CD4-positive, alpha-beta T cell treated with Interleukin-21 for 1 hour (primary cell): ENCODE measurements at regions not wholly inside any gene's neighbourhood (a gene's known extent, or its start where the extent isn't known, plus 50 kb on each side); places are given as distances from the start of the nearest gene placed in this dataset.
"Not testable (repeated sequence)": the region's sequence is repeated elsewhere in the genome, so short reads cannot be mapped to it uniquely, and the experiment has no call there.

Experiments used
- DNase-seq: peaks from one replicate; pipeline ENCODE4 v3.0.0-alpha.2; 2020

- no peak for DNase-seq
These were observed 208.5 kb upstream of the PLPPR1 start for GRCh38 chr9:100819980-100820379.

DNA sequence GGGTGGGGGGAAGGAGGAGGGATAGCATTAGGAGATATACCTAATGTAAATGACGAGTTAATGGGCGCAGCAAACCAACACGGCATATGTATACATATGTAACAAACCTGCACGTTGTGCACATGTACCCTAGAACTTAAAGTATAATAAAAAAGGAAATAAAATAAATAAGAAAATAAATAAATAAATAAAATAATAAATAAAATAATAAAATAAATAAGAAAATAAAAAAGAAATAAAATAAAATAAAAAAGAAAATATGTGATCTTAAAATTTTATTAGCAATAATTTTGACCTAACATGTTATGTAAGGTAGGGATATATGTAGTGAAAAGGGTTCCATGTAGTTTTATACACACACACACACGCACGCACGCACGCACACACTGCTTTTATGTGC lies 195.5 kb upstream of the PLPPR1 start:
- DNase-seq = not testable (repeated sequence)

DNA sequence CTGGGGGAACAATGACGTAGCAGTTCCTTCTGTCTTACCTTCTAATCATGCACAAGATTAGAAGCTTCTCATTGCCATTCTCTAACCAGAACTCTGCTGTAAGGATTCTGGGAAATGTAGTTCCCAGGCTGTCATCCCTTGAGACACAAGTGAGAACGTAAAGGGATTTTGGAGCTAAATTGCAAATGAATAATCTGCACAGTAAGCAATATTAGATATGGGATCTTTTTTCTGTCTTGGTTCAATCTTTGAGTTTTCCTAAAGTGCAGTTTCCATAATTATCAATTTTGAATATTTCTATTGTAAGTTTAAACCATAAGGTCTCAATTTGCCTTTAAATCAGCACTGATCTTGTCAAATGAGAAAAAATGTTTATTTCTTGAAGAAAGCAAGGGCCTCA lies 189.7 kb upstream of the PLPPR1 start:
- no peak for DNase-seq

GRCh38 chr9:100848726-100849125 lies 179.8 kb upstream of the PLPPR1 start:
- no peak for DNase-seq

GRCh38 chr9:100852088-100852487 lies 176.4 kb upstream of the PLPPR1 start:
- no peak for DNase-seq

DNA sequence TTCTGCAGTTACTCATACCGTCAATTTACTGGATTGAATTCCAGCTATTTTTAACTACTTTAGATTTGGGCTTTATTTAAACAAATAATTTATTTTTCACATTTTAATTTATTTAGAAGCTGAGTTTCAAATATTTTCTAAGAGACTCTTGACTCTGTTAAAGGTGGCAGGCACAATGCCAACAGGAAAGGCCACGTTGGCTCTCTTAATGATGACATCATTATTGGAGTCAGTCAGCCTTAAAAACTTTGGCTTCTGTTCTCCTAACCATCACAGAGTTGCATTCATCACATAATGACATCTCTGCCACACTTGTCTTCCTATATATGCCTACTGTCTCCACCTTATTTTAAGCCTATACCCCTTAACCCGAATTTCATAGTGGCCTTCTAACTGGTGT lies 172.3 kb upstream of the PLPPR1 start:
- no peak for DNase-seq

DNA sequence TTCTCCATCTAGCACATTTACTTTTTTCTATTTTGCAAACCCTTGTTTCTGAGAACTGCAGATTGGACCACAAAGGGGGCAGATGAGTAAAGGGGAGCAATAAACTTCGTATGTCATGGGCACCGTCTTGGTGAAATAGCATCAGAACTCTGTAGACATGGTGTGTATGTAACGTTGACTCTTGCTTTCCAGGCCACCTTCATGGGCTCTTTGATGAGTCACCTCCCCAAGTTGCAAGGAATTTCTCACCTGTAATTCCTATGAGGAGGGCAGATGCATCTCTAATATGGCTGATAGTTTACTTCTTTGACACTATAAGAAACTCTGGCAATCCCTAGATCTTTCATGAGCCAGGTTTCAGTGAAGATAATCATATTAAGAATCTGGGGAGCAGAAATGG lies 163.4 kb upstream of the PLPPR1 start:
- no peak for DNase-seq

- DNase-seq = no peak
These were observed 162.9 kb upstream of the PLPPR1 start for GRCh38 chr9:100865648-100866047.

DNA sequence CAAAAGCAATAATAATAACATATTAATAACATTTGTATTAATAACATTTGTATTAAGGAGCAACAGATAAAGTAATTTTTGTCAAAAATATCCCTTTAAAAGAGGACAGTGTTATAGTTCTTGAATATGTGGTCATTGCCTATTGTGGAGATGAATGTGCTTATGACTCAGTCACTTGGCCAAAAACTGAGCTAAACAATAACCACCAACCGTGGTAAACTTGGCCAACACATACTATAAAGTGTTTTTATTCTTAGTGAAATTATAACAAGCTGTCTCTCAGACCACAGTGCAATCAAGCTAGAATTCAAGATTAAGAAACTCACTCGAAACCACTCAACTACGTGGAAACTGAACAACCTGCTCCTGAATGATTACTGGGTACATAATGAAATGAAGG lies 159.2 kb upstream of the PLPPR1 start:
- no peak for DNase-seq

DNA sequence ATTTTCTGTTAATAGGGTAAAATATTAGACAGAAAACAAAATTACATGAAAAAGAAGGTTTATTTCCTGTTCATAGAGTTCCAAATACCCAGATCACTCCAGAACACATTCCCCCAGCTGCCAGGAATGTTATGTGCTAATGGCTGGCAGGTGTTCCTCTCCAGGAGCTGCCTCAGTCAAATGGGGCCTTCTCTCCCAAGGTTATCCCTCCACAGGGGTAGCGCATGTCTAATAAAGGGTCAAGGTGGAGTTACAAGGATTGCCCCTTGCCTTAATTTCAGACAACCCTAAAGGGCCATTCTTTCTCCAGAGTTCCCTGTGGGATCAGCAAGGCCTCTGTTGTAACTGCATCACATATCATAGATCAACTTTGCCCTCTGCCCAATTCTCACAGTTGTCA lies 148.6 kb upstream of the PLPPR1 start:
- DNase-seq = no peak

DNA sequence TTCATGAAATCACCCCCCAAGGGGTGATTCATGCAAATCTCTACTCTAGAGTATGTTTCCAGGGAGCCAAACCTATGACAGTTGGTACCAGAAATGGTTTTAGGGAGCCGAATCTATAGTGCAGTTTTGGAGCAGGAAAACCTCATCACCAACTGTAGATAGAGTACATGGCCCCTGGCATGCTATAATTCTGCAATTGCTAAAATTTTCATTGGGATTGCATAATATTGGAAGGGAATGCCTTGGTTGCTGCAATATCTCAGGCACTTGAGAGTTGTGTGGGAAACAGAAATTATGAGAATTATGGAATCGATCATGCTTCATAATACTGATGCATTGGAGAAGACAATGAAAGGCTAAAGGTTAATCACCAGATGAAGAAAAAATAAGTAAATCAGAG lies 148.2 kb upstream of the PLPPR1 start:
- no peak for DNase-seq

DNA sequence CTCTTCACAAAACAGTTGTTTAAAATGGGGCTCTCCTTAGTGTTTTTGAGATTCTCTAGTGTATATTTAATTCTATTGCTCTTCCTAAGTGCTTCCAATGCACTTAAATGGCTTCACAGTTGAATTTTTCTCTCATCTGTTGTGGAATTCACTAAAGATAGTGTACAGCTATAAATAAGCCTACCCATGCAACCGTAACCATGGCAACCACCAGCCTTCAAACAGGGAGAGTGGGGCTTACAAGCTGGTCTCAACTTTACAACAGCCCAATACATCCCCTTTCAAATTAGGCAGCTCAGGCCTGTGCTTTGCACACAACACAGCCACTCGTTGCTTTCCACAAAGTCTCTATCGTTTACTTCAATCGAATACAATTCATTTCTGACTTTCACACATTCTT lies 144.0 kb upstream of the PLPPR1 start:
- no peak for DNase-seq

- no peak for DNase-seq
These were observed 138.2 kb upstream of the PLPPR1 start for GRCh38 chr9:100890321-100890720.

DNA sequence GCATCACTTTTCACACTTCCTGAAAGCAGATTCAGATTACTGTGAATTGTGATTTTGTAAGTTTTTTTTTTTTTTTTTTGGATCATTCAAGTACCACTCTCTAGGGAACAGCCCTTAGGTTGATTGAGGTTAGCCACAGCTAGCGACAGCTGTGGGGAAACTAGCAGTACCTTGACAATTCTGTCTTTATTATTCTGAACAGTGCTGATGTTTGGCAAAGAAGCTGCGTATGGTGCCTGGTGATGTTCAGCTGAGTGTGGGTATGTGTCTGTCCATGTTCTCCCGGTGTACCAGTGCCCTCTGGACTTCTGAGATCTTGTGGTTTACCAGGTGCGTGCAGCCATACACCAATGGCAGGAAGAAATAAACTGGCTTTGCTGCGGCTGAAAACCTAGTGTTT lies 117.3 kb upstream of the PLPPR1 start:
- no peak for DNase-seq

GRCh38 chr9:100913257-100913656 lies 115.3 kb upstream of the PLPPR1 start:
- DNase-seq = no peak

- DNase-seq = no peak
These were observed 114.3 kb upstream of the PLPPR1 start for GRCh38 chr9:100914266-100914665.

DNA sequence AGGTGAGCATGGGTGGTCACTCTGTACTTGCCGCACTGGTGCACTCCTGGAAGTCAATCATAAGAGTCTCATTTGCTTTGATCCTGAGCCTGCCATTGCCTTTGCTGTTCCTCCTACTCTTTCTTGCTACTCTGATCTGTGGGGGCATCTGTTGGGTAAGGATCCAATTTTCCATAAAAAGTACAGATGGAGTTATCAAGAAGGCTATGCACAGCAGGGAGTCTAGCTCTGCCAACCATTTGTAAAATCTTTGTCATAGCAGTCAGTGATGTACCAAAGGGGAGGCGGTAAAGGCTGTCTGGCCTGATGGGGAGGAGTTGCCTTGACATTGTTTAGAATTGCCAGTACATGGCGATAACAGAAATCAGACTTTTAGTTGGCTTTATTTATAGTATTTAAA lies 109.0 kb upstream of the PLPPR1 start:
- DNase-seq = no peak

DNA sequence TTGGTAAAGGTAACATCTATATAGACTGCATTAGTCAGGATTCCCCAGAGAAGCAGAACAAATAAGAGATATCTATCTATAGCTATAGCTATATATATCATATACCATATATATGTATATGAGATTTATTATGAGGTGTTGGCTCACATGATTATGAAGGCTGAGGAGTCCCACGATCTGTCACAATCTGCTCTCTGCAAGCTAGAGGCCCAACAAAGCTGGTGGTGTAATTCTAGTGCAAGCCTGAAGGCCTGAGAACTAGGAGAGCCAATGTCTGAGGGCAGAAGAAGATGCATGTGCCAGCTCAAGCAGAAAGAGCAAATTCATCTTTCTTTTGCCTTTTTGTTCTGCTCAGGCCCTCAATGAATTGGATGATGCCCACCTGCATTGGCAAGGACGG lies 102.2 kb upstream of the PLPPR1 start:
- DNase-seq = no peak

DNA sequence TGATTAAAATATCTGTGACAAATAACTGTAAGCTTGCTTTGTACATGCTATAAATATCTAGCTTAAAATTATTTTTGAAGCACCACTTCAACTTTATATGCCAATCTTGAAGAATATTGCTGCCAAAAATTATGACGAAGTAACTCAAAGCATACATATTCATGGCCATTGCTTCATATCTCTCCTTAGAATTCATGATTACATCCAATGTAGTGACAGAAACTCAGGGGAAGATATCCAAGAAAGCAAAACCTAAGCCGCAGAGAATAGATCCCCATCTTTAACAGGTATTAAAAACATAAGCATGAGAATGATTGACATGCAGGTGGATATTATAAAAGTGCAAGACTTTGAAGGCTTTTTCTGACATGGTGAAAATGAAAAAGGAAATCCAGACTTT lies 100.8 kb upstream of the PLPPR1 start:
- no peak for DNase-seq

DNA sequence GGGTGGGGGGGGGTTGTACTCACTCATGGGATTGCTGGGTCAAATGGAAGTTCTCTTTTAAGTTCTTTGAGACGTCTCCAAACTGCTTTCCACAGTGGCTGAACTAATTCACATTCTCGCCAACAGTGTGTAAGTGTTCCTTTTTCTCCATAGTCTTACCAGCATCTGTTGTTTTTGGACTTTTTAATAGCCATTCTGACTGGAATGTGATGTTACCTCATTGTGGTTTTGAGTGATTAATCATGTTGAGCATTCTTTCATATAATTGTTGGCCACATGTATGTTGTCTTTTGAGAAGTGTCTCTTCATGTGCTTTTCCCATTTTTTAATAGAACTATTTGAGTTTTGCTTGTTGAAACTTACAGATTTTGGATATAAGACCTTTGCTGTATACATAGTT lies 94.9 kb upstream of the PLPPR1 start:
- DNase-seq = no peak

GRCh38 chr9:100937382-100937781 lies 91.1 kb upstream of the PLPPR1 start:
- DNase-seq = no peak

- DNase-seq = no peak
These were observed 90.0 kb upstream of the PLPPR1 start for GRCh38 chr9:100938507-100938906.

DNA sequence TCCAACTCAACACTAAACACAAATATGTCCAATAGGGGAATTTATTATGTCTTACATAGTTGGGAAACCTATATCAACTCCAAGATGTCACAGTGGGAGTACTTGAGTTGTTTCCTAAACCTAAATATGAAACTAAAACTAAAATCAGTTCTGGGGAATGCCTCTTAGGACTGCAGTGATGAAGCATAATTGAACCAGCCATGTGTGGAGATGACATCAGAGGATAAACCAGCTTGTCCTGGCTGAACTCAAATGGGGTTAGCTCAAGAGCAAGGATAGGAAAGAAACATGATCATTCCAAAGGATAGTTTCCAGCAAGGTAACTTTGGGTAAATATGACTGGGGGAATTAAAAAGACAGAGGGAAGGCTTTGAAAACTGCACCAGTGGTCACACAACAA lies 88.9 kb upstream of the PLPPR1 start:
- no peak for DNase-seq

GRCh38 chr9:100959226-100959625 lies 69.3 kb upstream of the PLPPR1 start:
- DNase-seq = no peak
